Trophoblast cell (in vitro differentiated cells and primary cell): ENCODE measurements at regions not wholly inside any gene's neighbourhood (a gene's known extent, or its start where the extent isn't known, plus 50 kb on each side); places are given as distances from the start of the nearest gene placed in this dataset.

Experiments
- DNase-seq, 2 donors: peaks; one replicate each; pipeline ENCODE4 v3.0.0-alpha.2; 2016
- H2AFZ ChIP-seq: 2 replicates; pipeline ENCODE4 v1.6.1; 2013; ENCODE audit warnings: low read length, moderate library complexity, mild to moderate bottlenecking; ENCODE audit not compliant: insufficient read depth, poor library complexity
- H2AK5ac ChIP-seq: 2 replicates; pipeline ENCODE4 v1.6.1; 2013; ENCODE audit warnings: mild to moderate bottlenecking, low read length
- H2BK120ac ChIP-seq: 2 replicates; pipeline ENCODE4 v1.6.1; 2013; ENCODE audit warnings: low read length, mild to moderate bottlenecking, moderate library complexity; ENCODE audit not compliant: insufficient read depth, poor library complexity
- H2BK12ac ChIP-seq: 2 replicates; pipeline ENCODE4 v1.6.1; 2013; ENCODE audit warnings: mild to moderate bottlenecking, low read length, moderate library complexity
- H2BK5ac ChIP-seq: 2 replicates; pipeline ENCODE4 v1.6.1; 2013; ENCODE audit warnings: low read length, low read depth, moderate library complexity, mild to moderate bottlenecking; ENCODE audit not compliant: poor library complexity
- H3K14ac ChIP-seq: 2 replicates; pipeline ENCODE4 v1.6.1; 2013; ENCODE audit warnings: mild to moderate bottlenecking, low read length
- H3K18ac ChIP-seq: 2 replicates; pipeline ENCODE4 v1.6.1; 2013; ENCODE audit warnings: mild to moderate bottlenecking, low read length
- H3K23ac ChIP-seq: 2 replicates; pipeline ENCODE4 v1.6.1; 2013; ENCODE audit warnings: low read length
- H3K27ac ChIP-seq: 2 replicates; pipeline ENCODE4 v1.5.1; 2013; ENCODE audit warnings: low read depth, mild to moderate bottlenecking, inconsistent platforms, low read length, moderate library complexity
- H3K27me3 ChIP-seq: 2 replicates; pipeline ENCODE4 v1.6.1; 2013; ENCODE audit warnings: inconsistent platforms, mild to moderate bottlenecking, low read length, moderate library complexity; ENCODE audit not compliant: insufficient read depth
- H3K36me3 ChIP-seq, 2 experiments: 1 replicate in 1 of 2; 2 replicates in 1 of 2; pipeline ENCODE4 v1.6.1; 2013; ENCODE audit warnings: low read length in 2 of 2, mild to moderate bottlenecking in 2 of 2, moderate library complexity in 1 of 2; ENCODE audit not compliant: insufficient read depth in 2 of 2, control insufficient read depth in 1 of 2
- H3K4ac ChIP-seq: 2 replicates; pipeline ENCODE4 v1.6.1; 2013; ENCODE audit warnings: low read depth, mild to moderate bottlenecking, low read length, moderate library complexity
- H3K4me1 ChIP-seq, 2 experiments: 1 replicate in 1 of 2; 2 replicates in 1 of 2; pipeline ENCODE4 v1.6.1; 2013; ENCODE audit warnings: low read length in 2 of 2, mild to moderate bottlenecking in 2 of 2, moderate library complexity in 1 of 2; ENCODE audit not compliant: insufficient read depth in 2 of 2, control insufficient read depth in 1 of 2
- H3K4me2 ChIP-seq: 2 replicates; pipeline ENCODE4 v1.6.1; 2013; ENCODE audit warnings: inconsistent platforms, mild to moderate bottlenecking, low read length, moderate library complexity
- H3K4me3 ChIP-seq: 2 replicates; pipeline ENCODE4 v1.5.1; 2013; ENCODE audit warnings: mild to moderate bottlenecking, low read depth, low read length, inconsistent platforms
- H3K79me1 ChIP-seq: one replicate; pipeline ENCODE4 v1.6.1; 2013; ENCODE audit warnings: low read length
- H3K79me2 ChIP-seq: 2 replicates; pipeline ENCODE4 v1.6.1; 2013; ENCODE audit warnings: low read length, mild to moderate bottlenecking; ENCODE audit not compliant: control insufficient read depth, insufficient read depth, poor library complexity
- H3K9ac ChIP-seq: 2 replicates; pipeline ENCODE4 v1.6.1; 2013; ENCODE audit warnings: mild to moderate bottlenecking, low read length
- H3K9me3 ChIP-seq: 2 replicates; pipeline ENCODE4 v1.6.1; 2013; ENCODE audit warnings: low read depth, mild to moderate bottlenecking, control low read depth, inconsistent platforms, low read length; ENCODE audit not compliant: insufficient read depth
- H4K12ac ChIP-seq: 2 replicates; pipeline ENCODE4 v1.6.1; 2013; ENCODE audit warnings: low read depth, mild to moderate bottlenecking, low read length, moderate library complexity
- H4K8ac ChIP-seq: 2 replicates; pipeline ENCODE4 v1.6.1; 2013; ENCODE audit warnings: low read depth, mild to moderate bottlenecking, low read length, moderate library complexity
- H4K91ac ChIP-seq: one replicate; pipeline ENCODE4 v1.6.1; 2013; ENCODE audit warnings: low read depth, mild to moderate bottlenecking, low read length, moderate library complexity
- WGBS: extraction: QIAGEN DNeasy Blood & Tissue Kit; methylation state at CpG from one replicate; pipeline ENCODE4 v1.1.7; 2013; ENCODE audit warnings: missing lambda C conversion rate; ENCODE audit not compliant: insufficient read length, insufficient coverage; ENCODE audit errors: extremely low coverage; 5-methylcytosine and 5-hydroxymethylcytosine counted together

GRCh38 chr10:7094781-7095180 is 316.1 kb downstream of the SFMBT2 start:
- H3K4me1 ChIP-seq, result no peaks in the 10 kb centered on the region
- no peaks in the 10 kb centered on the region for H3K79me2 ChIP-seq
- no peaks in the 10 kb centered on the region for H3K36me3 ChIP-seq
- H3K4me2 ChIP-seq, result no peak overlapping the region
- H2BK12ac ChIP-seq, result no peak overlapping the region
- no peak overlapping the region for H3K23ac ChIP-seq
- no peak overlapping the region for H3K9ac ChIP-seq
- no peak overlapping the region for H3K4me3 ChIP-seq
- no peak overlapping the region for H3K4ac ChIP-seq
- H4K12ac ChIP-seq, result no peak overlapping the region
- H3K27me3 ChIP-seq, result no peaks in the 10 kb centered on the region
- no peak overlapping the region for H3K18ac ChIP-seq
- H3K27ac ChIP-seq, result no peak overlapping the region
- no peak overlapping the region for H2AK5ac ChIP-seq
- no peak overlapping the region for H3K14ac ChIP-seq
- no peak overlapping the region for H2AFZ ChIP-seq
- H4K91ac ChIP-seq, result no peak overlapping the region
- no peaks in the 10 kb centered on the region for H3K79me1 ChIP-seq
- no CpG with 5 or more reads among the region's 6 CpGs for WGBS
- no peak overlapping the region for H2BK5ac ChIP-seq
- no peak for DNase-seq
- H3K9me3 ChIP-seq, result peaks cover 4% of the 10 kb centered on the region
- H4K8ac ChIP-seq, result no peak overlapping the region
- no peak overlapping the region for H2BK120ac ChIP-seq

GRCh38 chr10:7093368-7093767 is 317.5 kb downstream of the SFMBT2 start:
- Histone ChIP-seq H4K91ac (no peak overlapping the region), H4K12ac (no peak overlapping the region), H2BK12ac (no peak overlapping the region)

DNA sequence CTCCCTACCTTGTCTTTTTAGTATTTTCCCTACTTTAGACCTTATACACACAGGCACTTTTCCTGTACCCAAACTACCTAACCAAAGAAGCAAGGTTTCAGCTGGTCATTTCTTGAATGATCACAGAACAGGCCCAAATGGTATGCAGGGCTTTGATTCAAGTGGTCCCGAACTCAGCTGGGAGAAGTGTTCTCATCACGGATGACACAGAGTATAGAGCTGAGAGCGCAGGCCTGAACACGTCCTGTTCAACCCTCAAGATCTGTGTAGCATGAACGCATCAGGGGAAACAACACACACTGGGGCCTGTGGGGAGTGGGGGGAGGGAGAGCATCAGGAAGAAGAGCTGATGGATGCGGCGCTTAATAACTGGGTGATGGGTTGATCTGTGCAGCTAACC is 318.2 kb downstream of the SFMBT2 start:
- Histone ChIP-seq H3K79me1 (no peaks in the 10 kb centered on the region), H2BK5ac (no peak overlapping the region), H3K9ac (no peak overlapping the region), H3K27ac (no peak overlapping the region), H3K4me1 (no peaks in the 10 kb centered on the region), H3K14ac (no peak overlapping the region), H3K27me3 (no peaks in the 10 kb centered on the region), H2BK120ac (no peak overlapping the region), H4K12ac (no peak overlapping the region), H2BK12ac (no peak overlapping the region), H3K9me3 (peaks cover 2% of the 10 kb centered on the region), H3K79me2 (no peaks in the 10 kb centered on the region), H2AFZ (no peak overlapping the region), H3K36me3 (no peaks in the 10 kb centered on the region), H4K91ac (no peak overlapping the region), H2AK5ac (no peak overlapping the region), H4K8ac (no peak overlapping the region), H3K4me2 (no peak overlapping the region), H3K4ac (no peak overlapping the region), H3K4me3 (no peak overlapping the region), H3K23ac (no peak overlapping the region), H3K18ac (no peak overlapping the region)
- no peak for DNase-seq
- WGBS, result no CpG with 5 or more reads among the region's 7 CpGs

More at GRCh38 chr10:7093368-7093767, 317.5 kb downstream of the SFMBT2 start:
- Histone ChIP-seq H3K4me3 (no peak overlapping the region), H3K14ac (no peak overlapping the region), H3K9ac (no peak overlapping the region), H2AK5ac (no peak overlapping the region), H2BK120ac (no peak overlapping the region), H3K36me3 (no peaks in the 10 kb centered on the region), H3K4me2 (no peak overlapping the region), H3K27me3 (no peaks in the 10 kb centered on the region), H3K9me3 (peaks cover 2% of the 10 kb centered on the region), H3K18ac (no peak overlapping the region), H3K79me2 (no peaks in the 10 kb centered on the region), H3K27ac (no peak overlapping the region), H2BK5ac (no peak overlapping the region), H3K4me1 (no peaks in the 10 kb centered on the region), H4K8ac (no peak overlapping the region), H2AFZ (no peak overlapping the region), H3K4ac (no peak overlapping the region), H3K23ac (no peak overlapping the region), H3K79me1 (no peaks in the 10 kb centered on the region)
- DNase-seq, result no peak
- no CpG with 5 or more reads among the region's 5 CpGs for WGBS

GRCh38 chr10:7090529-7090928 is 320.3 kb downstream of the SFMBT2 start:
- no peak overlapping the region for H3K18ac ChIP-seq
- no peak overlapping the region for H2BK5ac ChIP-seq
- no peak overlapping the region for H4K8ac ChIP-seq
- no peaks in the 10 kb centered on the region for H3K79me1 ChIP-seq
- no peak overlapping the region for H3K4me3 ChIP-seq
- DNase-seq, result no peak
- no CpG with 5 or more reads among the region's 5 CpGs for WGBS
- H4K12ac ChIP-seq, result no peak overlapping the region
- no peak overlapping the region for H2AFZ ChIP-seq
- H3K23ac ChIP-seq, result no peak overlapping the region
- H3K9me3 ChIP-seq, result peaks cover 1% of the 10 kb centered on the region
- H3K14ac ChIP-seq, result no peak overlapping the region
- H3K4ac ChIP-seq, result no peak overlapping the region
- H3K27me3 ChIP-seq, result no peaks in the 10 kb centered on the region
- H3K4me2 ChIP-seq, result no peak overlapping the region
- no peak overlapping the region for H2BK120ac ChIP-seq
- H3K27ac ChIP-seq, result no peak overlapping the region
- no peak overlapping the region for H2AK5ac ChIP-seq
- no peak overlapping the region for H2BK12ac ChIP-seq
- H3K36me3 ChIP-seq, result no peaks in the 10 kb centered on the region
- H3K9ac ChIP-seq, result no peak overlapping the region
- no peaks in the 10 kb centered on the region for H3K4me1 ChIP-seq
- no peaks in the 10 kb centered on the region for H3K79me2 ChIP-seq
- no peak overlapping the region for H4K91ac ChIP-seq
